PC-9 (cell line): ENCODE measurements at regions not wholly inside any gene's neighbourhood (a gene's known extent, or its start where the extent isn't known, plus 50 kb on each side); places are given as distances from the start of the nearest gene placed in this dataset.

Source experiments
- BruUV-seq: library from RNA; stranded (reverse); fragments of 400-500 nt; replicated peaks from 2 replicates; lab custom pipeline; 2021; lab: Mats Ljungman, UMichigan
- CTCF ChIA-PET: fragments of 300-600 bp; sonication (Branson Sonifier 250); formaldehyde crosslinking; loops from one replicate; lab custom pipeline; 2022; ENCODE audit warnings: antibody characterized with exemption; lab: Charles Lee
- POLR2A ChIA-PET: fragments of 300-600 bp; sonication (Branson Sonifier 250); formaldehyde crosslinking; loops from one replicate; lab custom pipeline; 2022; ENCODE audit warnings: antibody characterized with exemption; ENCODE audit not compliant: unreplicated experiment; lab: Charles Lee
- DNase-seq, 2 experiments: peaks; one replicate each; pipeline versions ENCODE4 v3.0.0 to v3.0.0-alpha.2; 2015 to 2022; ENCODE audit warnings: mixed read lengths in 1 of 2
- H2AFZ ChIP-seq: fragments of 200-600 bp; sonication (generic); 2 replicates; pipeline ENCODE4 v1.8.1; 2017; ENCODE audit warnings: antibody characterized with exemption
- H3F3A ChIP-seq: fragments of 200-600 bp; sonication (generic); 2 replicates; pipeline ENCODE4 v1.8.1; 2017; ENCODE audit warnings: antibody characterized with exemption, mild to moderate bottlenecking, low read depth; ENCODE audit not compliant: insufficient read depth
- H3K27ac ChIP-seq: fragments of 200-600 bp; sonication (generic); 2 replicates; pipeline ENCODE4 v1.6.1; 2016; ENCODE audit warnings: mixed run types
- H3K27me3 ChIP-seq: fragments of 200-600 bp; sonication (generic); 2 replicates; pipeline ENCODE4 v1.6.1; 2016; ENCODE audit warnings: low read depth, mixed run types; ENCODE audit not compliant: insufficient read depth
- H3K36me3 ChIP-seq: fragments of 200-600 bp; sonication (generic); 2 replicates; pipeline ENCODE4 v1.6.1; 2016; ENCODE audit warnings: low read depth, mixed run types
- H3K4me1 ChIP-seq: fragments of 200-600 bp; sonication (generic); replicated peaks from 2 replicates; pipeline ENCODE4 v1.6.1; 2016; ENCODE audit warnings: mixed run types; ENCODE audit not compliant: insufficient read depth
- H3K4me2 ChIP-seq: fragments of 200-600 bp; sonication (generic); 2 replicates; pipeline ENCODE4 v1.6.1; 2017; ENCODE audit warnings: mixed run types
- H3K4me3 ChIP-seq: fragments of 200-600 bp; sonication (generic); 2 replicates; pipeline ENCODE4 v1.6.1; 2016; ENCODE audit warnings: mixed run types
- H3K79me2 ChIP-seq: fragments of 200-600 bp; sonication (generic); 2 replicates; pipeline ENCODE4 v1.6.1; 2017; ENCODE audit warnings: low read depth, mixed run types
- H3K9me2 ChIP-seq: fragments of 200-600 bp; sonication (generic); 2 replicates; pipeline ENCODE4 v1.8.1; 2017; ENCODE audit warnings: mild to moderate bottlenecking; ENCODE audit not compliant: insufficient read depth
- H3K9me3 ChIP-seq: fragments of 200-600 bp; sonication (generic); 2 replicates; pipeline ENCODE4 v1.8.1; 2016; ENCODE audit warnings: low read depth; ENCODE audit not compliant: insufficient read depth
- H4K20me1 ChIP-seq: fragments of 200-600 bp; sonication (generic); 2 replicates; pipeline ENCODE4 v1.8.1; 2017; ENCODE audit not compliant: insufficient read depth
- CTCF ChIP-seq: fragments of 200-600 bp; sonication (generic); conservative IDR thresholded peaks from 2 replicates; pipeline ENCODE4 v1.6.1; 2017; ENCODE audit warnings: mixed run types, antibody characterized with exemption, mild to moderate bottlenecking, moderate library complexity
- EZH2 ChIP-seq: fragments of 200-600 bp; sonication (generic); IDR thresholded peaks from 2 replicates; pipeline ENCODE4 v1.8.0; 2017; ENCODE audit warnings: antibody characterized with exemption, low read depth
- intact Hi-C: fragments of 100-400 bp; cut with micrococcal nuclease; formaldehyde crosslinking; loops from one replicate; pipeline ENCODE4 v1.10.0; 2022; ENCODE audit not compliant: unreplicated experiment

GRCh38 chr13:104854698-104855097, 1680.8 kb downstream of the EFNB2 start:
- no peaks in the 10 kb centered on the region for H3K9me3 ChIP-seq
- H3F3A ChIP-seq: no peaks in the 10 kb centered on the region
- no peaks in the 10 kb centered on the region for H4K20me1 ChIP-seq
- no peak overlapping the region for H2AFZ ChIP-seq
- H3K4me2 ChIP-seq: no peak overlapping the region
- BruUV-seq: no TSS peak
- H3K36me3 ChIP-seq: no peaks in the 10 kb centered on the region
- H3K79me2 ChIP-seq: no peaks in the 10 kb centered on the region
- ChIA-PET CTCF (no interaction called here), POLR2A (no interaction called here)
- intact Hi-C loops: no loop called here
- H3K4me3 ChIP-seq: no peak overlapping the region
- DNase-seq: no peak
- H3K4me1 ChIP-seq: no peaks in the 10 kb centered on the region
- H3K9me2 ChIP-seq: no peaks in the 10 kb centered on the region
- no peaks in the 10 kb centered on the region for H3K27me3 ChIP-seq
- TF ChIP-seq EZH2 (no peak), CTCF (no peak)
- H3K27ac ChIP-seq: no peak overlapping the region

- H3K4me1 ChIP-seq: no peaks in the 10 kb centered on the region
- DNase-seq: no peak
- no peaks in the 10 kb centered on the region for H3K36me3 ChIP-seq
- BruUV-seq: no TSS peak
- CTCF ChIA-PET: no interaction called here
- POLR2A ChIA-PET: no interaction called here
- H3K9me3 ChIP-seq: no peaks in the 10 kb centered on the region
- H3K27ac ChIP-seq: no peak overlapping the region
- no peaks in the 10 kb centered on the region for H3K79me2 ChIP-seq
- H3K4me2 ChIP-seq: no peak overlapping the region
- intact Hi-C loops: no loop called here
- H3K27me3 ChIP-seq: no peaks in the 10 kb centered on the region
- TF ChIP-seq CTCF (no peak), EZH2 (no peak)
- no peaks in the 10 kb centered on the region for H3K9me2 ChIP-seq
- no peaks in the 10 kb centered on the region for H4K20me1 ChIP-seq
- H3F3A ChIP-seq: no peaks in the 10 kb centered on the region
- no peak overlapping the region for H2AFZ ChIP-seq
- no peak overlapping the region for H3K4me3 ChIP-seq
Observed at GRCh38 chr13:104854007-104854406, 1681.5 kb downstream of the EFNB2 start.

- Histone ChIP-seq H3K9me2 (no peaks in the 10 kb centered on the region), H3K27ac (no peak overlapping the region), H3K4me3 (no peak overlapping the region), H3K9me3 (no peaks in the 10 kb centered on the region), H3K4me2 (no peak overlapping the region), H3F3A (no peaks in the 10 kb centered on the region), H3K27me3 (no peaks in the 10 kb centered on the region), H2AFZ (peak overlapping the region; percentile 71; the same call in 1 of the 2 replicates), H3K36me3 (no peaks in the 10 kb centered on the region), H4K20me1 (no peaks in the 10 kb centered on the region), H3K79me2 (no peaks in the 10 kb centered on the region), H3K4me1 (0 out of 2 replicates have a peak, but pooled peaks cover 7% of the 10 kb centered on the region)
- no peak for DNase-seq
- BruUV-seq: no TSS peak
- ChIA-PET POLR2A (no interaction called here), CTCF (no interaction called here)
- intact Hi-C loops: no loop called here
- no peak for TF ChIP-seq CTCF
- TF ChIP-seq EZH2: no peak
Observed at GRCh38 chr13:104847922-104848321, 1687.5 kb downstream of the EFNB2 start.
